Adrenal gland (tissue), 9 donors: ENCODE measurements at regions not wholly inside any gene's neighbourhood (a gene's known extent, or its start where the extent isn't known, plus 50 kb on each side); places are given as distances from the start of the nearest gene placed in this dataset.

Experiments used
- DNase-seq, 7 donors: peaks; one replicate each; pipeline ENCODE4 v3.0.0-alpha.2; 2019 to 2020
- H3K27ac ChIP-seq, 5 donors: fragments of 200-600 bp; sonication (generic) in 4 of 5; 1 replicate in 3 of 5; 2 replicates in 2 of 5; pipeline versions ENCODE4 v1.5.1 to v1.8.0; 2016 to 2020; ENCODE audit warnings: mild to moderate bottlenecking in 1 of 5
- H3K27me3 ChIP-seq: fragments of 200-600 bp; 2 replicates; pipeline ENCODE4 v1.8.0; 2021
- H3K36me3 ChIP-seq, 2 donors: fragments of 200-600 bp; replicated peaks in 1 of 2; 1 replicate in 1 of 2; 2 replicates in 1 of 2; pipeline versions ENCODE4 v1.5.1 to v1.8.0; 2018 to 2022
- H3K4me1 ChIP-seq, 2 donors: fragments of 200-600 bp; replicated peaks in 1 of 2; 1 replicate in 1 of 2; 2 replicates in 1 of 2; pipeline versions ENCODE4 v1.5.1 to v1.8.0; 2018 to 2021
- H3K4me3 ChIP-seq, 4 donors: fragments of 200-600 bp; sonication (generic) in 3 of 4; one replicate each; pipeline ENCODE4 v1.5.1; 2016 to 2018
- H3K9me3 ChIP-seq, 3 donors: fragments of 200-600 bp; sonication (generic) in 1 of 3; replicated peaks in 1 of 3; 1 replicate in 2 of 3; 2 replicates in 1 of 3; pipeline versions ENCODE4 v1.5.1 to v1.8.0; 2016 to 2021
- POLR2A ChIP-seq, 2 donors: fragments of 450-650 bp; IDR thresholded peaks; one replicate each; pipeline ENCODE4 v1.6.1; 2017; ENCODE audit warnings: antibody characterized with exemption in 2 of 2, mild to moderate bottlenecking in 2 of 2, moderate library complexity in 1 of 2
- WGBS, 4 donors: extraction: QIAGEN DNeasy Blood & Tissue Kit in 2 of 4; methylation state at CpG; one replicate each; pipeline versions ENCODE4 v1.1.5 to v1.1.7; 2013 to 2017; 5-methylcytosine and 5-hydroxymethylcytosine counted together
- intact Hi-C, 2 donors: fragments of 100-400 bp; cut with DNase I; formaldehyde crosslinking; loops; one replicate each; pipeline versions ENCODE4 v1.14.1 to v1.15.0; 2022 to 2023
- TF ChIP-seq, protein P1 (sequence below), 6 experiments: fragments of 450-650 bp in 4 of 6; fragments of 200-600 bp in 2 of 6; sonication (generic) in 1 of 6; IDR thresholded peaks; 1 replicate in 5 of 6; 2 replicates in 1 of 6; pipeline versions ENCODE4 v1.5.1 to v1.8.0; 2016 to 2021; ENCODE audit warnings: antibody characterized with exemption in 6 of 6, mild to moderate bottlenecking in 2 of 6, moderate library complexity in 1 of 6
- donor health status: healthy with polysubstance abuse.
- donor health status: Bipolar disorder and iron deficiency.
- donor health status: DM: yes; HTN: yes; CAD: no.
- donor health status: DM: no; HTN: no; CAD: no.
- donor health status: DM: no; HTN: no; CAD: no.

GRCh38 chr12:28950049-28950448 is 199.0 kb upstream of the FAR2 start:
- TF ChIP-seq, protein P1, sequence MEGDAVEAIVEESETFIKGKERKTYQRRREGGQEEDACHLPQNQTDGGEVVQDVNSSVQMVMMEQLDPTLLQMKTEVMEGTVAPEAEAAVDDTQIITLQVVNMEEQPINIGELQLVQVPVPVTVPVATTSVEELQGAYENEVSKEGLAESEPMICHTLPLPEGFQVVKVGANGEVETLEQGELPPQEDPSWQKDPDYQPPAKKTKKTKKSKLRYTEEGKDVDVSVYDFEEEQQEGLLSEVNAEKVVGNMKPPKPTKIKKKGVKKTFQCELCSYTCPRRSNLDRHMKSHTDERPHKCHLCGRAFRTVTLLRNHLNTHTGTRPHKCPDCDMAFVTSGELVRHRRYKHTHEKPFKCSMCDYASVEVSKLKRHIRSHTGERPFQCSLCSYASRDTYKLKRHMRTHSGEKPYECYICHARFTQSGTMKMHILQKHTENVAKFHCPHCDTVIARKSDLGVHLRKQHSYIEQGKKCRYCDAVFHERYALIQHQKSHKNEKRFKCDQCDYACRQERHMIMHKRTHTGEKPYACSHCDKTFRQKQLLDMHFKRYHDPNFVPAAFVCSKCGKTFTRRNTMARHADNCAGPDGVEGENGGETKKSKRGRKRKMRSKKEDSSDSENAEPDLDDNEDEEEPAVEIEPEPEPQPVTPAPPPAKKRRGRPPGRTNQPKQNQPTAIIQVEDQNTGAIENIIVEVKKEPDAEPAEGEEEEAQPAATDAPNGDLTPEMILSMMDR (IDR thresholded peaks at IDR 0.05), result no peak
- no peak for TF ChIP-seq POLR2A (IDR thresholded peaks at IDR 0.05)
- Histone ChIP-seq H3K27me3 (no peaks in the 10 kb centered on the region), H3K4me3 (no peak overlapping the region), H3K27ac (no peak overlapping the region), H3K36me3 (no peaks in the 10 kb centered on the region), H3K4me1 (no peaks in the 10 kb centered on the region), H3K9me3 (no peaks in the 10 kb centered on the region)
- intact Hi-C loops, result no loop called here
- DNase-seq, result no peak

DNA sequence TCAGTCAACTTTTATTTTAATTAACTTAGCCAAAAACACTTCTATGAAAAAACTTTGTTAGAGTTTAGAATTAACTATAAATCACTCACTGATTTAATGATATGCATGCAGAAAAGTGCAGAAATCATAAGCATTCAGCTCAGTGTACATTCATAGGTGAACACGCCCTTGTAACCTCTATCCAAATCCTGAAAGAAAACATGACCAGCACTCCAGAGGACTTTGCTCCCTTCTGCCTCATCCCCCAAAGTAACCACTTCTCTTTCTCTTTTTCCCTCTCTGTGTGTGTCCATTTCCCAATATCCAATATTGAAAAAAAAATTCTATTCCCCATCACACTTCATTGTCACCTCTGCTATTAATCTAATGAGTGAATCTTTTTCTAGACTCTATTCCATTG is 197.1 kb upstream of the FAR2 start:
- Histone ChIP-seq H3K27ac (no peak overlapping the region), H3K27me3 (no peaks in the 10 kb centered on the region), H3K4me1 (no peaks in the 10 kb centered on the region), H3K4me3 (no peak overlapping the region), H3K36me3 (no peaks in the 10 kb centered on the region), H3K9me3 (no peaks in the 10 kb centered on the region)
- DNase-seq, result no peak
- WGBS, 4 donors, result 73 to 93% (median 86%) methylated on average over 1 of the region's 1 CpG
- no peak for TF ChIP-seq POLR2A (IDR thresholded peaks at IDR 0.05)
- TF ChIP-seq, protein P1 (IDR thresholded peaks at IDR 0.05), result no peak
- intact Hi-C loops, result no loop called here

- H3K27me3 ChIP-seq, result no peaks in the 10 kb centered on the region
- intact Hi-C loops, result no loop called here
- TF ChIP-seq, protein P1 (IDR thresholded peaks at IDR 0.05), result no peak
- no peak for TF ChIP-seq POLR2A (IDR thresholded peaks at IDR 0.05)
- no peaks in the 10 kb centered on the region for H3K9me3 ChIP-seq
- H3K4me1 ChIP-seq, result no peaks in the 10 kb centered on the region
- no peaks in the 10 kb centered on the region for H3K36me3 ChIP-seq
- no peak overlapping the region for H3K4me3 ChIP-seq
- no peak overlapping the region for H3K27ac ChIP-seq
- no peak for DNase-seq
These were observed 194.7 kb upstream of the FAR2 start for GRCh38 chr12:28954333-28954732.

DNA sequence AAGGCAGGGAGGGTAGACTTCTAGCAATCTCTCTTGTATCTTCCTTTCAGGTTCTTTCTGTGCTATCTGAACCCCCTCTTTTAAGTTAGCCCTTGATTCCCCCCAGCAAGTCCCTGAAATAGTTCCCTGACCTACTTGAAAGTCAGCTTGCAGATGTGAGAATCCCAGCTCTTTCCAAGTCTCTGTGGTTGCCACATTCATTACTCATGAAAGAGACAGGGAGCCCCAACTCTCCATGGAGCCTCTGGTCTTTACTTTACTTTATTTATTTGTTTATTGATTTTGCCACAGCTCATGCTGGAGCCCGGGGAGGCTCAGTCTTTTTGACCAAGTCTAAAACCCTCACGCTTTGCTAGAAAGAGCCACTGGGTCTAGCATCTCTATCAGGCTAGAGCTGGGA is 193.6 kb upstream of the FAR2 start:
- intact Hi-C loops, result no loop called here
- H3K9me3 ChIP-seq, result no peaks in the 10 kb centered on the region
- TF ChIP-seq, protein P1 (IDR thresholded peaks at IDR 0.05), result no peak
- TF ChIP-seq POLR2A (IDR thresholded peaks at IDR 0.05), result no peak
- no peaks in the 10 kb centered on the region for H3K36me3 ChIP-seq
- no peak overlapping the region for H3K4me3 ChIP-seq
- 66 to 76% (median 70%) methylated on average over 2 of the region's 2 CpGs for WGBS, 4 donors
- H3K27ac ChIP-seq, result no peak overlapping the region
- no peaks in the 10 kb centered on the region for H3K4me1 ChIP-seq
- no peak for DNase-seq
- H3K27me3 ChIP-seq, result no peaks in the 10 kb centered on the region
